ENCODE measurements at regions not wholly inside any gene's neighbourhood (a gene's known extent, or its start where the extent isn't known, plus 50 kb on each side); places are given as distances from the start of the nearest gene placed in this dataset.

DNA sequence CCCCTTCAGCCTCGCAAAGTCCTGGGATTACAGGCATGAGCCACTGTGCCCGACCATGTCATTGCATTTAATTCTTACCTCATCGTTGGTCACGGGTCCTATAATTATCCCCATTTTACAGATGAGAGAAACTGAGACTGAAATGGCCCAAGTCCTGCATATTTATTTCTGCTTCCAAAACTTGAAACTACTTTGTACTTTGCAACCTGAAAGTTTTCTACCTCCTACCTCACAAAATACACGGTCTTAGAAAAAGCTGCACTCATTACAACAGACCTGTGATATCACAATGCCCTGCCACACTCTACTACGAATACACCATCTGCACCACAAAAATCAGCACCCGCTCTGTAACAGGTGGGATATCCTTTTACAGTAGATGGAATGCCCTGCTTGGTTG, 189.1 kb downstream of the ADAMTS15 start:
- intact Hi-C loops (cut with micrococcal nuclease), result no loop called here
- peaks cover 18% of the 10 kb centered on the region for H3K4me1 ChIP-seq
- TF ChIP-seq, protein P1, sequence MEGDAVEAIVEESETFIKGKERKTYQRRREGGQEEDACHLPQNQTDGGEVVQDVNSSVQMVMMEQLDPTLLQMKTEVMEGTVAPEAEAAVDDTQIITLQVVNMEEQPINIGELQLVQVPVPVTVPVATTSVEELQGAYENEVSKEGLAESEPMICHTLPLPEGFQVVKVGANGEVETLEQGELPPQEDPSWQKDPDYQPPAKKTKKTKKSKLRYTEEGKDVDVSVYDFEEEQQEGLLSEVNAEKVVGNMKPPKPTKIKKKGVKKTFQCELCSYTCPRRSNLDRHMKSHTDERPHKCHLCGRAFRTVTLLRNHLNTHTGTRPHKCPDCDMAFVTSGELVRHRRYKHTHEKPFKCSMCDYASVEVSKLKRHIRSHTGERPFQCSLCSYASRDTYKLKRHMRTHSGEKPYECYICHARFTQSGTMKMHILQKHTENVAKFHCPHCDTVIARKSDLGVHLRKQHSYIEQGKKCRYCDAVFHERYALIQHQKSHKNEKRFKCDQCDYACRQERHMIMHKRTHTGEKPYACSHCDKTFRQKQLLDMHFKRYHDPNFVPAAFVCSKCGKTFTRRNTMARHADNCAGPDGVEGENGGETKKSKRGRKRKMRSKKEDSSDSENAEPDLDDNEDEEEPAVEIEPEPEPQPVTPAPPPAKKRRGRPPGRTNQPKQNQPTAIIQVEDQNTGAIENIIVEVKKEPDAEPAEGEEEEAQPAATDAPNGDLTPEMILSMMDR (IDR thresholded peaks at IDR 0.05; ENCODE audit: borderline replicate concordance), result no peak

DNA sequence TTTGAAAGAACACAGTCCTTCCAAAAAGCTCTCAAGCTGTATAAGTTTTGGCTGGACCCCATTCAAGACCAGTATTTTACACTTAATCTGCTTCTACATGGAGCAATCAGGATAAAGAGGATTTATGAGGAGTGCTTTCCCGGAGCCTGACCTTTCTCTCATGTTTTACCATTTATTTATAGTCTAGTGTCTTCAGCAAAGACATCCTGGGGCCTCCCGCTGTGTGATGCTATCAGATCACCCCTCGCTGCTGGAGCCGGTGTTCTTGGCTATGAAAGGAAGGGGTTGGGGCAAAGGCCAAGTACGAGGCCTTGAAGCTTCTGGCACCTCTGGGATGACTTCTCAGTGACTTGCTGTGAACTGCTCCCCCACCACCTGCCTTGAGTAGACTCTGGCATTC, 189.6 kb downstream of the ADAMTS15 start:
- TF ChIP-seq, protein P1 (IDR thresholded peaks at IDR 0.05; ENCODE audit: borderline replicate concordance), result no peak
- Histone ChIP-seq H3K4me3 (no peak overlapping the region), H3K36me3 (no peaks in the 10 kb centered on the region), H3K9me3 (replicated peaks) (no peaks in the 10 kb centered on the region), H3K27ac (replicated peaks) (no peak overlapping the region), H3K27me3 (ENCODE audit: low read depth) (no peaks in the 10 kb centered on the region), H3K4me1 (peaks cover 18% of the 10 kb centered on the region)
- DNase-seq, result no peak
- intact Hi-C loops (cut with micrococcal nuclease), result no loop called here

More for the DNA sequence above, 189.1 kb downstream of the ADAMTS15 start:
- Histone ChIP-seq H3K4me3 (no peak overlapping the region), H3K27ac (replicated peaks) (no peak overlapping the region), H3K27me3 (ENCODE audit: low read depth) (no peaks in the 10 kb centered on the region), H3K9me3 (replicated peaks) (no peaks in the 10 kb centered on the region), H3K36me3 (no peaks in the 10 kb centered on the region)
- DNase-seq, result no peak

DNA sequence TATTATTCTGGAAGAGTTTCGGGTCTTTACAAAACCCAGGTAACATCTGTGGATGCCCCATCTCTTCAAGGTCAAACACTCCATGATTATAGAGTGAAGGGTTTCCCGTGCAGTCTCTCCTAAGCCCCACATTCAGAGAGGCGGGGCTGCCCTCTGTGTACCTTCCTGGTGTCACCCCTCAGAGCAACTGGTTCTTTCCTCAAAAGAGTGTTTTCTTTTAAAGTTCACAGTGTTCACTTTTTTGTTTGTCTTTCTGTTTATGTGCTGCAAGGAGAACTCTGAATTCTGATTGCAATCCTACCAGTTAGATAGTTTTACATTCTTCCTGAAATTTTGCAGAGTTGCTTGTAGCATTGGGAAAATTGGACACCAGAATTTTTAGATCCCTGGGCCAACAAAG, 190.2 kb downstream of the ADAMTS15 start:
- no peaks in the 10 kb centered on the region for H3K9me3 ChIP-seq (replicated peaks)
- no peaks in the 10 kb centered on the region for H3K36me3 ChIP-seq
- no peak overlapping the region for H3K27ac ChIP-seq (replicated peaks)
- peaks cover 18% of the 10 kb centered on the region for H3K4me1 ChIP-seq
- H3K4me3 ChIP-seq, result no peak overlapping the region
- H3K27me3 ChIP-seq (ENCODE audit: low read depth), result no peaks in the 10 kb centered on the region
- intact Hi-C loops (cut with micrococcal nuclease), result no loop called here
- DNase-seq, result no peak
- TF ChIP-seq, protein P1 (IDR thresholded peaks at IDR 0.05; ENCODE audit: borderline replicate concordance), result no peak

DNA sequence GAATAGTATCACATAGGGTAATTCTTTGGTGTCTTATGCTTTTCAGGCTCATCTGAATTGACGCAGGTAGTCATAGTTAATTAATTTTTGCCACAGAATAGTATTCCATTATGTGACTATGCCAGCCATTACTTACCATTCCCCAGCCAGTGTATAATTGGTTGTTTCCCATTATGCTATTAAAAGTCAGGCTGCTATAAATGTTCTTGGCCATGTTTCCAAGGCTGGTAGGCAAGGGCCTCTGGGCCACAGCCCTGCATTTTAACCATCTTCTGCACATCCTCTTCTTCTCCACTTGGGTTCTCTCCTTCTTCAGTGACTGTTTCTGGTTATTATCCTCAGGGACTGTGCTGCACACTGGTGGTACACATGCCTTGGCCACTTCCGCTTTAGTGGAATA, 190.9 kb downstream of the ADAMTS15 start:
- TF ChIP-seq, protein P1 (IDR thresholded peaks at IDR 0.05; ENCODE audit: borderline replicate concordance), result no peak
- intact Hi-C loops (cut with micrococcal nuclease), result no loop called here

DNA sequence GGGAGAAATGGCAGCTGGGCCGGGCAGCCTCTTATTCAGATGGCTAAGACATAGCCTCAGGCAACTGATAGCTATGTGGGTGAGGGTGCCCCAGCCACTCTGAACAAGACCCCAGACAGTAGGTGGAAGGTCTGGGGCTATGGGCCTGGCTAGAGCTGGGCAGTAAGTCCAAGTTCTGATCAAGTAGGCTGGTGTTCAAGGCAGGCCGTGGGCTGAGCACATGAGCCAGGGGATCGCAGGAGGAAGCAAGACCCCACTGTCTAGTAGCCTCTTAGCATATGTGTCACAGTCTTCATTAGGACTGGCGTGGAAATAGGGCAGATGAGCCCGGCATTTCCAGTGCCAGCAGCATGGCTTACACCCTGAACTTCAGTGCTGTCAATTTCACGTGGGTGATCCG, 192.1 kb downstream of the ADAMTS15 start:
- Histone ChIP-seq H3K4me1 (peaks cover 8% of the 10 kb centered on the region), H3K9me3 (replicated peaks) (no peaks in the 10 kb centered on the region), H3K27me3 (ENCODE audit: low read depth) (no peaks in the 10 kb centered on the region), H3K27ac (replicated peaks) (no peak overlapping the region), H3K4me3 (no peak overlapping the region), H3K36me3 (no peaks in the 10 kb centered on the region)
- TF ChIP-seq, protein P1 (IDR thresholded peaks at IDR 0.05; ENCODE audit: borderline replicate concordance), result no peak
- no peak for DNase-seq
- intact Hi-C loops (cut with micrococcal nuclease), result no loop called here

More for the DNA sequence above, 190.9 kb downstream of the ADAMTS15 start:
- no peak overlapping the region for H3K4me3 ChIP-seq
- no peaks in the 10 kb centered on the region for H3K36me3 ChIP-seq
- no peak for DNase-seq
- H3K27me3 ChIP-seq (ENCODE audit: low read depth), result no peaks in the 10 kb centered on the region
- H3K9me3 ChIP-seq (replicated peaks), result no peaks in the 10 kb centered on the region
- no peak overlapping the region for H3K27ac ChIP-seq (replicated peaks)
- H3K4me1 ChIP-seq, result peaks cover 17% of the 10 kb centered on the region

DNA sequence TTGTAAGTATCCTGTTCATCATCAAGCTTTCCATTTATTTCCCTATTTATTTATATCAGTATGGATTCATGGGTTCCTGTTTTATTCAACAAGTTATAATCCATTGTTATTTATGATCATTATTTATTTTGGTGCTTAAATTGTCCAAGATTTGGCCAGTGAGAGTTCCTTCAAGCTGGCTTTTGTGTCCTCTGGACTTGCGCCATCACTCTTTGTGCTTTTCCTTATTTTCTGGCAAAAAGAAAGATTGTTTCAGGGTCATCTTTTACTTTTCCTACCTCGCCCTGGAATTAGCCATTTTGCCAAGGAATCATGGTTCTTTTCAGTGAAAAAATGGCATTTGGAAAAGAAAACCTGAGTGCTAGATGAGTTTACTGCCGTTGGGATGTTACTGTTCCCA, 193.4 kb downstream of the ADAMTS15 start:
- TF ChIP-seq, protein P1 (IDR thresholded peaks at IDR 0.05; ENCODE audit: borderline replicate concordance), result no peak
- Histone ChIP-seq H3K4me1 (peaks cover 11% of the 10 kb centered on the region), H3K4me3 (no peak overlapping the region), H3K9me3 (replicated peaks) (no peaks in the 10 kb centered on the region), H3K36me3 (no peaks in the 10 kb centered on the region), H3K27me3 (ENCODE audit: low read depth) (no peaks in the 10 kb centered on the region), H3K27ac (replicated peaks) (no peak overlapping the region)
- intact Hi-C loops (cut with micrococcal nuclease), result no loop called here
- no peak for DNase-seq
